Activated T-cell treated with anti-CD3 and anti-CD28 coated beads, Interleukin-2, amount 50 U/mL, for 24 hours (primary cell): ENCODE measurements at regions not wholly inside any gene's neighbourhood (a gene's known extent, or its start where the extent isn't known, plus 50 kb on each side); places are given as distances from the start of the nearest gene placed in this dataset.

Experiments used
- DNase-seq: peaks from one replicate; pipeline ENCODE4 v3.0.0-alpha.2; 2020
- H3K27ac Mint-ChIP-seq: 2 replicates; pipeline ENCODE4 v1.8.0; 2020; ENCODE audit warnings: mild to moderate bottlenecking, mixed read lengths
- H3K27me3 Mint-ChIP-seq: 2 replicates; pipeline ENCODE4 v1.8.0; 2020; ENCODE audit warnings: mixed read lengths
- H3K36me3 Mint-ChIP-seq: 2 replicates; pipeline ENCODE4 v1.8.0; 2020; ENCODE audit warnings: low read depth, mixed read lengths
- H3K4me1 Mint-ChIP-seq: 2 replicates; pipeline ENCODE4 v1.8.0; 2020; ENCODE audit warnings: low read depth, mixed read lengths
- H3K4me3 Mint-ChIP-seq: 2 replicates; pipeline ENCODE4 v1.8.0; 2020; ENCODE audit warnings: mild to moderate bottlenecking, moderate library complexity, mixed read lengths
- H3K9me3 Mint-ChIP-seq: 2 replicates; pipeline ENCODE4 v1.8.0; 2020; ENCODE audit warnings: mixed read lengths

DNA sequence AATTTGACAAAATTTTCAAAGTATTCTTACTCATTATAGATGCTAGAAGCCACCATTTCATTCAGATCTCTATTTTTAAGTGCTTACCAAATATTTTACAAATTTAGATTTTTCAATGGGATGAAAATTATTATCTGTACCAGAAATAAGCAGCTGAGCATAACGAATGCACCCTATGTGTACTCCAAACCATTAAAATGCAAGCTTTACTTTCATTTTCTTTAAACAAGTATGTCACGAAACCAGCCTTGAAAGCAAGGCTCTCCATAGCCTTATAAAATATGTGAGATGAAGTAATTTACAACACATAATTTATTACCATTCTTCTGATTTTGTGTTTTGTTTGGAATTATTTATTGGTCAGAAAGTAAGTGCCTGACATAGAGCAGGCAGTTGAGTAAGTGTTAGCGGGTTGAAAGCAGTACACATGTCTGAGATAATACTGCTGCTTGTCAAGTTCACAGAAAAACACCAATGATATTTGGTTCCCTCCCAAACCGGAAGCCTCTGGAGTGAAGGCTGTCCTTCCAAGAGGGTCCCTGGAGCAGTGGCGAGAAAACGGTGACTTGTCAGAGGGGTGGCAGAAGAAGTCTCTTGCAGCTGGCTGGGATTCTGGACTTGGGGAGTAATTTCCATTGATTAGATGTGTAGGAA is 322.7 kb upstream of the PFKP start:
- Mint-ChIP-seq H3K36me3 (no peaks in the 10 kb centered on the region), H3K27ac (no peak overlapping the region), H3K27me3 (peaks cover 12% of the 10 kb centered on the region), H3K4me3 (no peak overlapping the region), H3K4me1 (no peaks in the 10 kb centered on the region), H3K9me3 (no peaks in the 10 kb centered on the region)
- DNase-seq: no peak

DNA sequence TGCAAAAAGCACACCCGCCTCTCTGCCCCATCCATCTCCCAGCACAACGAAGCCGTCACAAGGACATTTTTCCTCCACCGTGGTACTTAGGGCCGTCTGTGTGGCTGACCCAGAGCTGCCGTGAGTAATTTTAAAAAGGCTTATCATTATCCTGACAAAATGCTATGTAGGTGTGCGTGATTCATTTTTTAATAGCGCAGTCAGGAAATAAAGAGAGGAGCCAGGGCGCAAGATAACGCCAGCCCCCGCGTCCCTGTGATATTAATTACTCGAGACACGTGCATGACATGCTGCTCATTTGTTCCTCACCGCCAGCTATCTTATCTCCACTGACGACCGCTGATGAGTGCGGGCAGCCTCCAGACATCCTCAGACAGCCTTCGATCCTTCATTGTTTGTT is 332.7 kb upstream of the PFKP start:
- no peak for DNase-seq
- H3K27me3 Mint-ChIP-seq: peaks cover 8% of the 10 kb centered on the region
- H3K4me3 Mint-ChIP-seq: no peak overlapping the region
- no peaks in the 10 kb centered on the region for H3K9me3 Mint-ChIP-seq
- no peaks in the 10 kb centered on the region for H3K4me1 Mint-ChIP-seq
- no peaks in the 10 kb centered on the region for H3K36me3 Mint-ChIP-seq
- no peak overlapping the region for H3K27ac Mint-ChIP-seq

DNA sequence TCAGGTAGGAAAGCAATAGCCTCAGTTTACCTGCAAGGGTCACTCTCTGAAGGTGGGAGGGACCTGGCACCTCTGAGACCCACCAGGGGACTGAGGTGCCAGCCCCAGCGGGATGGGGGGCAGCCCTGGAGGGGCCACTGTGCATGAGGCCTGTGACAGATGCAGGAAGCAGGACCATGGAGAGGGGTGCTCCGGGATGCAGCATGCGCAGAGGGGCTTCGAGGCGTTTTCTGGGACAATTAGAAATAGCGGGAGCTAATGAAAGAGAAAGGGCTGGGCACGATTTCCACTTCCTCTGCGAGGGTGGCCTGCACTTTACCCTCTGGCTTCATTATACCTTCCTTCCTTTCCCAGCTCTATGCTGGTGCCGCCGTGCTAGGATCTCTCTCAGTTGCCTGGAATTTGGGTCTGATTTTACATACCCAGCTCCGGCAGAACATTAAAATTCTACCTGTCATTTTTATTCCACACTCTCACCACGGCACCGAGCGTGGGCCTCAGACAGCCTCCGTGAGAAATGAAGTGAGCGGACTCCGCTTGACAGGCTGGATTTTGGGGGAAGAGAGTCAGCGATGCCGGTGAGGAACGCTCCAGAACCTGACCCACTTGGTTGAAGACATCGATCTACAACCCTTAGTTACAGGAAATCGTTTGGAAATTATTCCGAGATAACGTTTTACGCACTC is 333.9 kb upstream of the PFKP start:
- H3K4me1 Mint-ChIP-seq: no peaks in the 10 kb centered on the region
- no peak for DNase-seq
- no peak overlapping the region for H3K4me3 Mint-ChIP-seq
- H3K27ac Mint-ChIP-seq: no peak overlapping the region
- no peaks in the 10 kb centered on the region for H3K9me3 Mint-ChIP-seq
- no peaks in the 10 kb centered on the region for H3K36me3 Mint-ChIP-seq
- H3K27me3 Mint-ChIP-seq: peaks cover 8% of the 10 kb centered on the region

DNA sequence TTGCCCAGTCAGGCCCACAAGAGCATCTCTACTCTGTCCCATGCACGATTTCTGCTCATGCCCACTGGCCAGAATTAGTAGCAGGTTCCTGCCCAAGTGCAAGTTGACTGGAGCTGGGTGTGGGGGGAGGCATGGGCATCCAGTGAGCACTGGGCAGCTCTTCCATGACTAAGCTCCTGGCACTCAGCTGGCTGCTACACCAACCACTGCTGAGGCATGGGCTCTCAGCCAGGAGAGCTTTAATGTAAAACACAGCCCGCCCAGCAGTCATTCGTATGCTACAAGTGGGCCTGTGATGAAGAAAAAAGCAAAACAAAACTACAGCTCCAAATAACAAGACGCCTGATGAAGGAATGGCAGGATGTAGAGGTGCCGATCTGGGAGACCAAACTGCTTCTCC is 335.4 kb upstream of the PFKP start:
- H3K27me3 Mint-ChIP-seq: peaks cover 8% of the 10 kb centered on the region
- H3K36me3 Mint-ChIP-seq: no peaks in the 10 kb centered on the region
- no peaks in the 10 kb centered on the region for H3K4me1 Mint-ChIP-seq
- H3K4me3 Mint-ChIP-seq: no peak overlapping the region
- H3K27ac Mint-ChIP-seq: no peak overlapping the region
- no peaks in the 10 kb centered on the region for H3K9me3 Mint-ChIP-seq
- no peak for DNase-seq

DNA sequence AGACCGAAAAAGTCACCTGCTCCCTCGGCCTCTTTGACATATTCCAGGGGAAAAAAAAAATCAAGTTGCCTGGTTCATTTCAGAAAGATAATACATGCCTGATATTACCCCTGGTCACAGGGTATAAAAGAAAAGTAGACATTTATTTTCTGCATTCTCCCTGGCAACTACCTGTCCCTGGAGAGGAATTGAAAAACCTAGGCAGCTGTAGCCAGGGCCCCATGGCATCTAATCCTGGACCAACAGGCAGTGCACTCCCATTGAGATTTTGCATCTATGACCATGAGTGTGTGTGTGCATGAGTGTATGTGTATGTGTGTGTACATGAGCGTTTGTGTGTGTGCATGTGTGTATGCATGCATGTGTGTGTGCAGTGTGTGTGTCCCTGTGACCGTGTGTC is 338.2 kb upstream of the PFKP start:
- H3K36me3 Mint-ChIP-seq: no peaks in the 10 kb centered on the region
- no peak overlapping the region for H3K4me3 Mint-ChIP-seq
- DNase-seq: no peak
- no peak overlapping the region for H3K27ac Mint-ChIP-seq
- H3K9me3 Mint-ChIP-seq: no peaks in the 10 kb centered on the region
- no peaks in the 10 kb centered on the region for H3K4me1 Mint-ChIP-seq
- peaks cover 8% of the 10 kb centered on the region for H3K27me3 Mint-ChIP-seq

DNA sequence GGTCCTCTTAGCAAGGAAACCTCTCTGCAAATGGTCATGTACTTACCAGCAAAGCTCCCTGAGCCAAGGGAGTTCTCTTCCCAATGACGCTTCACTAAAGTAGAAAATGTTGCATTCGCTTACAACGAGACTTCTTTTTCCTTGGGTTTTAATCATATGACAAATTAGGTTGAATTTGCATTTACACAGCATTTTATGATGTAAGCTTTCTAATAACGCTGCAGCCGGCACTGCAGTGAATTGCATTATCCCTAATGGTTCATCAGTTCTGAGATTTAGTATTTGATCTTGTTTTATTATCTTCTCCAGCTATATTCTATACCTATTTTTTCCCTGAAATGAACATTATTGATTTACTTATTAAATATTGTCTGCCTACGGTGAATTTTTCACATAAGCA is 339.3 kb upstream of the PFKP start:
- DNase-seq: no peak
- Mint-ChIP-seq H3K27me3 (peaks cover 8% of the 10 kb centered on the region), H3K27ac (no peak overlapping the region), H3K36me3 (no peaks in the 10 kb centered on the region), H3K9me3 (no peaks in the 10 kb centered on the region), H3K4me1 (no peaks in the 10 kb centered on the region), H3K4me3 (no peak overlapping the region)

DNA sequence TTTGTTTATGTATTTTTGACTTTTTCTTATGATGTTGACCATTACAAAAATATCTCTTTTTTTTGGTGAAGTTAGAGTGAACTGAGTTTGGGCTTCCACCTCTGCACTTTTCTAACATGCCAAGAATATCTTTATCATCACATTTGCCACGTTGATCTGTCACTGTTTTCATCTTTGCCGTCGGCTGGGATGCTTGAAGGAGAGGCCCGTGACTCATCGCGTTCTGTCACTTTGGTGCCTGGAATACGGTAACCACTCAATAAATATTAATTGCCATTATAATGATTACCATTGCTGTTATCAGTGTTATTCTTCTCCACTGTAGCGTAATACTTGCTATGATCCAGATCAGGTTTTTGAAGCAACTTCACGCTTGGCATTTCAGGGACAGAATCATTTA is 350.8 kb upstream of the PFKP start:
- H3K9me3 Mint-ChIP-seq: no peaks in the 10 kb centered on the region
- no peak overlapping the region for H3K4me3 Mint-ChIP-seq
- peaks cover 8% of the 10 kb centered on the region for H3K27me3 Mint-ChIP-seq
- no peaks in the 10 kb centered on the region for H3K4me1 Mint-ChIP-seq
- H3K27ac Mint-ChIP-seq: no peak overlapping the region
- DNase-seq: no peak
- no peaks in the 10 kb centered on the region for H3K36me3 Mint-ChIP-seq

DNA sequence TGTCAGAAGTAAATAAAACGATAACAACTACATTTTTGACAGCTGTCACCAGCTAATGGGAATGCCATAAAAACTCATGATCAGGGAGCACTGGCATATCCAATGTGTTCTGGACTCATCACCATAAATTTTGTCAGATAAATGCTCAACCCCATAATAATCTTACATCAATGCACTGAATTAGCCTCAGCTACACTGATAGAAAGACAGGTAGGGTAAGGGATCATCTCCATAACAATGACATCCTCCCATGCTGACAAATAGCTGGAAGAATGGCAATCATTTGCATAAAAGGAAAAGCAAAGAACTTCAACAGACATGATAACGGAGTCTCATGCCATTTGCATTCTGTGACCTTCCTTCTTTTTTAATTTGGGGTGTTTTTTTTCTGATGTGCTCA is 352.8 kb upstream of the PFKP start:
- H3K4me1 Mint-ChIP-seq: no peaks in the 10 kb centered on the region
- DNase-seq: no peak
- H3K27ac Mint-ChIP-seq: no peak overlapping the region
- H3K9me3 Mint-ChIP-seq: peaks cover 3% of the 10 kb centered on the region
- no peaks in the 10 kb centered on the region for H3K36me3 Mint-ChIP-seq
- peaks cover 12% of the 10 kb centered on the region for H3K27me3 Mint-ChIP-seq
- no peak overlapping the region for H3K4me3 Mint-ChIP-seq

DNA sequence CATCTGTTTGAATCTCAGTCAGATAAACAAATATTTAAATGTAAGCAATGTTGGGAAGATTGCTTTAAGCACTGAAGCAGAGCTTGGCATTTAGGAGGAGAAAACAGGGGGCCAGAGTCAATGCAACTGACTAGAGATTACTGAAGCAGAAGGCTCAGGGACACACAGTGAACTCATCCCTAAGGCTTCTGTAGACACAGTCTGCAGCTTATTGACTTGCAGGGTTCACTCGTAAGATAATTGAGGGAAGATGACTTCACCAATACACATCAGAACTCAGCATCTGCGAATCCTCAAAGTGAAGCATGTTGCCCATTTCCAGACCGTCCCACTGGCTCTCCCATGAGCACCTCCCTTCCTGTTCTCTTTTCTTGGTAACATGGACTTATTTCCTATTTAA is 363.4 kb upstream of the PFKP start:
- H3K4me3 Mint-ChIP-seq: no peak overlapping the region
- H3K27ac Mint-ChIP-seq: no peak overlapping the region
- no peaks in the 10 kb centered on the region for H3K9me3 Mint-ChIP-seq
- no peaks in the 10 kb centered on the region for H3K36me3 Mint-ChIP-seq
- no peak for DNase-seq
- no peaks in the 10 kb centered on the region for H3K27me3 Mint-ChIP-seq
- H3K4me1 Mint-ChIP-seq: no peaks in the 10 kb centered on the region

DNA sequence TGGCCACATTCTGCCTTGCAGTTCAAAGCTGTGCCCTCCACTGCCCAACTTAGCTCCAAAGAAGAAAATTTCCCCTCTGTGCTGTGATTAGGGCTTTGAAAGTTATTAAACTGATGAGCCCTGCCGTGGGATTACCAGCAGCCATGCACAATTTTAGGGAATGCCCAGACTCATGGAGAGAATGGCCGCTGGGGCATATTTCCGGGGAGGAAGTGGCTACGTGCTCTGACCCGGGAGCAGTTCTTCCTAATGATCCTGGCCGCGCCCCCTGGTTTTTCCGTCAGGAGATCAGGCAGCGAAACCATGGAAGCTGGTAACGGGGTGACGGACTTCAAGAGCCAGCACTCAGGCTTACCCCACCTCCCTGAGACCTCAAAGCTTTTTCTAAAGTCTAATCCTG is 365.5 kb upstream of the PFKP start:
- Mint-ChIP-seq H3K27ac (no peak overlapping the region), H3K4me3 (no peak overlapping the region), H3K27me3 (peaks cover 3% of the 10 kb centered on the region), H3K9me3 (no peaks in the 10 kb centered on the region), H3K4me1 (no peaks in the 10 kb centered on the region), H3K36me3 (no peaks in the 10 kb centered on the region)
- DNase-seq: no peak

DNA sequence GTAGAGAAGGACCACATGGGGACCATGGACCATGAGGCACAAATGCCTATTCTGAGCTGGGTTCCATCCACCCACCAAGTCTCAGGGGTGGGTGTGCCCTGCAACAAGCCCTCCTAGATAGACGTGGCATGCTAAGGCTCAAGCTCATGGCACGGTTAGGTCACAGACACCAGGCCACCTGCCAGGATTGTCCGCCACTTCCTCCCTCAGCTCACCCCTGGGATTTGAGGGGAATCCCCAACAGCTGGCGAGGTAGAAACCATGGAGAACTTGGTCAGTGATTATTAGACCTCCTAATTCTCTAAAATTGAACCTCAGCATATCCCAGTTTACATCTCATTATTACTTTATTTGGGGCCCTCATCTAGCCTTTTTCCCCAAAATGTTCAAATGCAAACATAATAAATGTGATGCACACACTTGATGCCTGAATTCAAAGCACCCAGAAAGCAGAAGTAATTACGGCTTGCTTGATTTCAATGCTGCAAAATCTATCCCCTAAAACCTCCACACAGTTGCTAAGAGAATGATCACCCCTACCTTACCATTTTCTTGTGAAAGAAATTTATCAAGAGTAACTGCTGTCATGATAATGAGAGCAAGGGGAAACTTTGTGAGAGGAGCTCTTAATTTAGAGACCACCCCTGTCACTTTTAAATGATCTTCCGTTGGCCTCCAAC is 366.6 kb upstream of the PFKP start:
- no peaks in the 10 kb centered on the region for H3K4me1 Mint-ChIP-seq
- H3K36me3 Mint-ChIP-seq: no peaks in the 10 kb centered on the region
- H3K27me3 Mint-ChIP-seq: peaks cover 3% of the 10 kb centered on the region
- H3K4me3 Mint-ChIP-seq: no peak overlapping the region
- DNase-seq: no peak
- no peak overlapping the region for H3K27ac Mint-ChIP-seq
- no peaks in the 10 kb centered on the region for H3K9me3 Mint-ChIP-seq

DNA sequence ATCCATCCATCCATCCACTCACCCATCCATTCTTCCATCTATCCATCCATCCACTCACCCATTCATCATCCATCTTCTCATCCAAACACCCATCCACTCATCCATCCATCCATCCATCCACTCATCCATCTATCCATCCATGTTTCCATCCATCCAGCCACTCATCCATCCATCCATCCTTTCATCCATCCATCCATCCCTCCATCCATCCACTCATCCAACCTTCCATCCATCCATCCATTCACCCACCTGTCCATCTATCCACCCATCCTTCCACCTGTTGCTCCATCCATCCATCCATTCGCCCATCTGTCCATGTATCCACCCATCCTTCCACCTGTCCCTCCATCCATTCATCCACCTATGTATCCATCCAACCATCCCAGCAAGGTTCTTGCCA is 378.4 kb upstream of the PFKP start:
- no peak overlapping the region for H3K4me3 Mint-ChIP-seq
- DNase-seq: no peak
- no peak overlapping the region for H3K27ac Mint-ChIP-seq
- H3K27me3 Mint-ChIP-seq: peaks cover 2% of the 10 kb centered on the region
- no peaks in the 10 kb centered on the region for H3K36me3 Mint-ChIP-seq
- no peaks in the 10 kb centered on the region for H3K9me3 Mint-ChIP-seq
- H3K4me1 Mint-ChIP-seq: no peaks in the 10 kb centered on the region

DNA sequence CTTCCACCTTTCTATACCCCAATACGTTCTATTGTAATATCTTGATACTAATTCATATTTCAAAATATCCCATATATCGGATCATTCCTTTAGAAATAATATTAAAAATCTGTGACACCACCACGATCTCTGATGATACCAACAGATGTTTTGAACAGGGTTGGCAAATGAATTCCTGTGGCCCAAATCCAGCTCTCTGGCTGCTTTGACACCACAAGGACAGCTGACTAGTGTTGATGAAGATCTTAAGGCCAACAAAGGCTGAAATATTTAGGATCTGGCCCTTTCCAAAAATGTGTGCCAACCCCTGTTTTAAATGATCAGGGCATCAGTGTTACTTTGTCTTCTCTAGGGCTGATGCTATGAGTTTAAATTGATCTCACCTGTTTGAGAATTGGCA is 380.7 kb upstream of the PFKP start:
- DNase-seq: no peak
- Mint-ChIP-seq H3K9me3 (no peaks in the 10 kb centered on the region), H3K36me3 (no peaks in the 10 kb centered on the region), H3K27me3 (peaks cover 2% of the 10 kb centered on the region), H3K4me3 (no peak overlapping the region), H3K4me1 (no peaks in the 10 kb centered on the region), H3K27ac (no peak overlapping the region)

DNA sequence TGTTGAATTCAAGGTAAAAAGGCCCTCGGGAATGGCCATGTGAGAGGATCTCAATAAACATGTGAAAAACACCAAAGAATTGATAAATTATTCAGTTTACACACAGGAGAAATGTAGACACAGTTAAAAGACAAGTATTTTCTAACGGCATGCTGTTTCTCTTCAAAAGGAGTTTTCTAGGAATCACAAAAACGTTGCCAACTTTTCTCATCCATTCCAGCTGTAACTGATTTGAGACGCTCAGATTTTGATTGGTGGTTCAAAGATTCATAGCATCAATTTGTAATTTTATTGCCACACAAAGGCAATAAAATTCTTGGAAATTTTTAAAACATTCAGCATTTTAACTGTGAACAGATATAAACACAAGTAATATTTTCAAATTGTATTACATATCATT is 384.9 kb upstream of the PFKP start:
- Mint-ChIP-seq H3K4me3 (no peak overlapping the region), H3K27me3 (peaks cover 11% of the 10 kb centered on the region), H3K27ac (no peak overlapping the region), H3K36me3 (no peaks in the 10 kb centered on the region), H3K4me1 (no peaks in the 10 kb centered on the region), H3K9me3 (no peaks in the 10 kb centered on the region)
- no peak for DNase-seq

DNA sequence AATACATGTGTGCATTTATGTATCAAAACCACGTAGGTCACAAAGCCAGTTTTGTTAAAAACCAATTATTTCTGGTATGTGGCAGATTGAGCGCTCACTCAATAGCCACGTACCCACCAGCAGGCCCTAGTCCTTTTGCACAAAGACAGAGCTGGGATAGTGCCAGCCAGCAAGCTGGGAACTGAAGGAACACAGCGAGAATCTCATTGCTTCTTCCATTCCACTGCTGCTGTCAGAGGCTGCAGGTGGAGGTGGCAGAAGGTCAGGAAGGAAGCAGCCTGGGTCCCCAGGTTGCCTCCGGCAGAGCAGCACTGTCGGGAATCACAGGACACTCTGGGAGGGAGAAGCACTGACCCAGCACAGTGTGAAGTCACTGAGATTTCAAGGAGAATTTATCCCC is 385.5 kb upstream of the PFKP start:
- Mint-ChIP-seq H3K9me3 (no peaks in the 10 kb centered on the region), H3K27me3 (peaks cover 14% of the 10 kb centered on the region), H3K4me3 (no peak overlapping the region), H3K27ac (no peak overlapping the region), H3K36me3 (no peaks in the 10 kb centered on the region), H3K4me1 (no peaks in the 10 kb centered on the region)
- no peak for DNase-seq
